IMR-90 (cell line): ENCODE measurements at regions not wholly inside any gene's neighbourhood (a gene's known extent, or its start where the extent isn't known, plus 50 kb on each side); places are given as distances from the start of the nearest gene placed in this dataset.

Source experiments
- ATAC-seq: fragments of 200-7000 bp; cut with Tn5 transposase; 2 replicates; pipeline ENCODE4 v1.9.1; 2020; ENCODE audit warnings: low read depth, mild to moderate bottlenecking, moderate library complexity
- BruUV-seq: library from RNA; stranded (reverse); fragments of 400-500 nt; replicated peaks from 2 replicates; lab custom pipeline; 2021; lab: Mats Ljungman, UMichigan
- CTCF ChIA-PET: fragments of 300-600 bp; formaldehyde crosslinking; extraction: SDS; loops from one replicate; lab custom pipeline; 2021; ENCODE audit warnings: antibody characterized with exemption; lab: Yijun Ruan, JAX
- POLR2A ChIA-PET: fragments of 300-600 bp; sonication (Branson Sonifier 250); formaldehyde crosslinking; loops from one replicate; lab custom pipeline; 2022; ENCODE audit warnings: antibody characterized with exemption; ENCODE audit not compliant: unreplicated experiment; lab: Charles Lee
- DNase-seq: peaks from one replicate; pipeline ENCODE4 v3.0.0; 2013
- H2AFZ ChIP-seq: replicated peaks from 2 replicates; pipeline ENCODE3; 2013; ENCODE audit warnings: low read length, mild to moderate bottlenecking; ENCODE audit not compliant: poor library complexity
- H2AK5ac ChIP-seq: 2 replicates; pipeline ENCODE4 v1.6.1; 2013; ENCODE audit warnings: low read depth, low read length, inconsistent platforms
- H2AK9ac ChIP-seq: replicated peaks from 2 replicates; pipeline ENCODE3; 2013; ENCODE audit warnings: mild to moderate bottlenecking, low read depth, low read length, moderate library complexity; ENCODE audit not compliant: poor library complexity
- H2BK120ac ChIP-seq: 2 replicates; pipeline ENCODE4 v1.6.1; 2013; ENCODE audit warnings: low read depth, low read length, inconsistent platforms
- H2BK15ac ChIP-seq: 3 replicates; pipeline ENCODE4 v1.6.1; 2013; ENCODE audit warnings: low read depth, low read length, inconsistent platforms
- H2BK20ac ChIP-seq: 2 replicates; pipeline ENCODE4 v1.6.1; 2013; ENCODE audit warnings: low read depth, mild to moderate bottlenecking, inconsistent platforms, low read length, moderate library complexity
- H2BK5ac ChIP-seq: 2 replicates; pipeline ENCODE4 v1.6.1; 2013; ENCODE audit warnings: mild to moderate bottlenecking, low read depth, low read length, inconsistent platforms; ENCODE audit not compliant: poor library complexity, severe bottlenecking
- H3K14ac ChIP-seq: replicated peaks from 2 replicates; pipeline ENCODE4 v1.6.1; 2013; ENCODE audit warnings: low read depth, low read length, inconsistent platforms
- H3K18ac ChIP-seq: 2 replicates; pipeline ENCODE4 v1.6.1; 2013; ENCODE audit warnings: low read depth, low read length, control low read depth
- H3K23ac ChIP-seq: 2 replicates; pipeline ENCODE4 v1.6.1; 2013; ENCODE audit warnings: low read depth, low read length, inconsistent platforms
- H3K27ac ChIP-seq: 2 replicates; pipeline ENCODE4 v1.5.1; 2013; ENCODE audit warnings: mild to moderate bottlenecking, control low read depth, low read length; ENCODE audit not compliant: insufficient read depth
- H3K27me3 ChIP-seq: 2 replicates; pipeline ENCODE4 v1.6.1; 2013; ENCODE audit warnings: low read length; ENCODE audit not compliant: control insufficient read depth, insufficient read depth
- H3K36me3 ChIP-seq: 2 replicates; pipeline ENCODE4 v1.6.1; 2013; ENCODE audit warnings: low read length, mixed read lengths; ENCODE audit not compliant: control insufficient read depth, insufficient read depth
- H3K4ac ChIP-seq: 2 replicates; pipeline ENCODE4 v1.6.1; 2013; ENCODE audit warnings: low read depth, low read length, inconsistent platforms
- H3K4me1 ChIP-seq: 2 replicates; pipeline ENCODE4 v1.6.1; 2013; ENCODE audit warnings: low read length, mixed read lengths; ENCODE audit not compliant: control insufficient read depth, insufficient read depth
- H3K4me2 ChIP-seq: 2 replicates; pipeline ENCODE4 v1.6.1; 2013; ENCODE audit warnings: low read depth, mild to moderate bottlenecking, control low read depth, low read length, moderate library complexity
- H3K4me3 ChIP-seq: 2 replicates; pipeline ENCODE4 v1.5.1; 2013; ENCODE audit warnings: low read depth, mild to moderate bottlenecking, control low read depth, low read length, moderate library complexity; ENCODE audit not compliant: insufficient read depth
- H3K56ac ChIP-seq: 2 replicates; pipeline ENCODE4 v1.6.1; 2013; ENCODE audit warnings: low read length, inconsistent platforms; ENCODE audit not compliant: insufficient read depth; ENCODE audit errors: extremely low read depth
- H3K79me1 ChIP-seq, 2 experiments: 2 replicates each; pipeline ENCODE4 v1.6.1; 2013; ENCODE audit warnings: low read length in 2 of 2, inconsistent platforms in 1 of 2, low read depth in 1 of 2
- H3K9ac ChIP-seq: 2 replicates; pipeline ENCODE4 v1.6.1; 2013; ENCODE audit warnings: low read depth, low read length, control low read depth
- H3K9me1 ChIP-seq: 2 replicates; pipeline ENCODE4 v1.6.1; 2013; ENCODE audit warnings: low read length, inconsistent platforms; ENCODE audit not compliant: insufficient read depth
- H3K9me3 ChIP-seq: 2 replicates; pipeline ENCODE4 v1.6.1; 2013; ENCODE audit warnings: low read length; ENCODE audit not compliant: control insufficient read depth, insufficient read depth
- H4K20me1 ChIP-seq: 2 replicates; pipeline ENCODE4 v1.6.1; 2013; ENCODE audit warnings: low read length, inconsistent platforms; ENCODE audit not compliant: insufficient read depth
- H4K5ac ChIP-seq: 2 replicates; pipeline ENCODE4 v1.6.1; 2013; ENCODE audit warnings: mild to moderate bottlenecking, low read depth, low read length, control low read depth
- H4K8ac ChIP-seq, 2 experiments: 2 replicates each; pipeline ENCODE4 v1.6.1; 2013; ENCODE audit warnings: low read depth in 2 of 2, low read length in 2 of 2, control low read depth in 1 of 2, inconsistent platforms in 1 of 2
- H4K91ac ChIP-seq: 2 replicates; pipeline ENCODE4 v1.6.1; 2013; ENCODE audit warnings: low read depth, low read length, inconsistent platforms; ENCODE audit not compliant: insufficient read depth
- CEBPB ChIP-seq: IDR thresholded peaks from 2 replicates; pipeline ENCODE4 v1.6.1; 2012; ENCODE audit warnings: low read depth, low read length, improper control_type of control experiment
- CHD1 ChIP-seq: IDR thresholded peaks from 2 replicates; pipeline ENCODE4 v1.6.1; 2012; ENCODE audit warnings: low read depth, low read length, improper control_type of control experiment
- MAZ ChIP-seq: IDR thresholded peaks from 2 replicates; pipeline ENCODE4 v1.6.1; 2012; ENCODE audit warnings: low read depth, mild to moderate bottlenecking, low read length, improper control_type of control experiment, moderate library complexity, borderline replicate concordance
- POLR2A ChIP-seq: IDR thresholded peaks from 2 replicates; pipeline ENCODE4 v1.6.1; 2012; ENCODE audit warnings: mild to moderate bottlenecking, low read depth, low read length
- RCOR1 ChIP-seq: IDR thresholded peaks from 2 replicates; pipeline ENCODE4 v1.6.1; 2012; ENCODE audit warnings: mild to moderate bottlenecking, low read length, improper control_type of control experiment; ENCODE audit not compliant: insufficient replicate concordance
- USF2 ChIP-seq: fragments of 150-350 bp; IDR thresholded peaks from 2 replicates; pipeline ENCODE4 v1.6.1; 2017; ENCODE audit warnings: mild to moderate bottlenecking, antibody characterized with exemption, low read length, low read depth
- WGBS, 2 experiments: methylation state at CpG; one replicate each; pipeline versions ENCODE4 v1.1.5 to v1.1.7; 2013; ENCODE audit warnings: missing lambda C conversion rate in 2 of 2; ENCODE audit not compliant: insufficient read length in 1 of 2; ENCODE audit errors: extremely low coverage in 2 of 2; 5-methylcytosine and 5-hydroxymethylcytosine counted together
- dilution Hi-C: fragments of 300-500 bp; cut with HindIII; formaldehyde crosslinking; loops from one replicate; pipeline ENCODE4 v1.14.3; 2018; ENCODE audit warnings: low sequenced_read_pairs; ENCODE audit not compliant: unreplicated experiment
- in situ Hi-C: fragments of 300-500 bp; cut with MboI; formaldehyde crosslinking; loops from 3 replicates; pipeline ENCODE4 v1.14.3; 2019; ENCODE audit warnings: low sequenced_read_pairs, inconsistent platforms, mixed read lengths
- intact Hi-C: fragments of 100-400 bp; cut with micrococcal nuclease; formaldehyde crosslinking; loops from 2 replicates; pipeline ENCODE4 v1.10.0; 2022
- TF ChIP-seq, protein P1 (sequence below): conservative IDR thresholded peaks from 2 replicates; pipeline ENCODE4 v1.5.1; 2012; ENCODE audit warnings: mild to moderate bottlenecking, low read depth, low read length, improper control_type of control experiment

GRCh38 chr13:72284791-72285190, 417.8 kb upstream of the DACH1 start:
- Histone ChIP-seq H3K56ac (no peak overlapping the region), H2BK120ac (no peak overlapping the region), H2BK5ac (no peak overlapping the region), H2AK5ac (no peak overlapping the region), H3K9me3 (no peaks in the 10 kb centered on the region), H3K9ac (no peak overlapping the region), H2AK9ac (no peak overlapping the region), H3K14ac (no peak overlapping the region), H2BK15ac (no peak overlapping the region), H3K27ac (no peak overlapping the region), H3K4me1 (no peaks in the 10 kb centered on the region), H3K79me1 (no peaks in the 10 kb centered on the region), H3K36me3 (no peaks in the 10 kb centered on the region), H4K20me1 (no peaks in the 10 kb centered on the region), H3K4me3 (no peak overlapping the region), H3K27me3 (no peaks in the 10 kb centered on the region), H3K4ac (no peak overlapping the region), H3K23ac (no peak overlapping the region), H4K91ac (no peak overlapping the region), H3K9me1 (no peaks in the 10 kb centered on the region), H4K8ac (no peak overlapping the region), H2BK20ac (no peak overlapping the region), H4K5ac (no peak overlapping the region), H2AFZ (no peak overlapping the region), H3K4me2 (no peak overlapping the region), H3K18ac (no peak overlapping the region)
- no peak for ATAC-seq
- intact Hi-C loops, result no loop called here
- in situ Hi-C loops, result no loop called here
- no peak for DNase-seq
- ChIA-PET POLR2A (no interaction called here), CTCF (no interaction called here)
- no CpG with 5 or more reads among the region's 2 CpGs for WGBS, 2 experiments
- TF ChIP-seq RCOR1 (no peak), CEBPB (no peak), USF2 (no peak), POLR2A (no peak), MAZ (no peak), CHD1 (no peak)
- TF ChIP-seq, protein P1, sequence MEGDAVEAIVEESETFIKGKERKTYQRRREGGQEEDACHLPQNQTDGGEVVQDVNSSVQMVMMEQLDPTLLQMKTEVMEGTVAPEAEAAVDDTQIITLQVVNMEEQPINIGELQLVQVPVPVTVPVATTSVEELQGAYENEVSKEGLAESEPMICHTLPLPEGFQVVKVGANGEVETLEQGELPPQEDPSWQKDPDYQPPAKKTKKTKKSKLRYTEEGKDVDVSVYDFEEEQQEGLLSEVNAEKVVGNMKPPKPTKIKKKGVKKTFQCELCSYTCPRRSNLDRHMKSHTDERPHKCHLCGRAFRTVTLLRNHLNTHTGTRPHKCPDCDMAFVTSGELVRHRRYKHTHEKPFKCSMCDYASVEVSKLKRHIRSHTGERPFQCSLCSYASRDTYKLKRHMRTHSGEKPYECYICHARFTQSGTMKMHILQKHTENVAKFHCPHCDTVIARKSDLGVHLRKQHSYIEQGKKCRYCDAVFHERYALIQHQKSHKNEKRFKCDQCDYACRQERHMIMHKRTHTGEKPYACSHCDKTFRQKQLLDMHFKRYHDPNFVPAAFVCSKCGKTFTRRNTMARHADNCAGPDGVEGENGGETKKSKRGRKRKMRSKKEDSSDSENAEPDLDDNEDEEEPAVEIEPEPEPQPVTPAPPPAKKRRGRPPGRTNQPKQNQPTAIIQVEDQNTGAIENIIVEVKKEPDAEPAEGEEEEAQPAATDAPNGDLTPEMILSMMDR, result no peak
- dilution Hi-C loops, result no loop called here
- BruUV-seq, result no TSS peak
